HTR-8/SVneo (cell line): ENCODE measurements at regions not wholly inside any gene's neighbourhood (a gene's known extent, or its start where the extent isn't known, plus 50 kb on each side); places are given as distances from the start of the nearest gene placed in this dataset.
"Not testable (repeated sequence)": the region's sequence is repeated elsewhere in the genome, so short reads cannot be mapped to it uniquely, and the experiment has no call there.

Source experiments
- DNase-seq: peaks from one replicate; pipeline ENCODE4 v3.0.0; 2011; ENCODE audit warnings: low spot score, mixed read lengths; ENCODE audit not compliant: insufficient read length
- FAIRE-seq: peaks from 2 replicates; lab custom pipeline; 2011; peaks lifted over from hg19 to GRCh38; lab: Jason Lieb, UNC

DNA sequence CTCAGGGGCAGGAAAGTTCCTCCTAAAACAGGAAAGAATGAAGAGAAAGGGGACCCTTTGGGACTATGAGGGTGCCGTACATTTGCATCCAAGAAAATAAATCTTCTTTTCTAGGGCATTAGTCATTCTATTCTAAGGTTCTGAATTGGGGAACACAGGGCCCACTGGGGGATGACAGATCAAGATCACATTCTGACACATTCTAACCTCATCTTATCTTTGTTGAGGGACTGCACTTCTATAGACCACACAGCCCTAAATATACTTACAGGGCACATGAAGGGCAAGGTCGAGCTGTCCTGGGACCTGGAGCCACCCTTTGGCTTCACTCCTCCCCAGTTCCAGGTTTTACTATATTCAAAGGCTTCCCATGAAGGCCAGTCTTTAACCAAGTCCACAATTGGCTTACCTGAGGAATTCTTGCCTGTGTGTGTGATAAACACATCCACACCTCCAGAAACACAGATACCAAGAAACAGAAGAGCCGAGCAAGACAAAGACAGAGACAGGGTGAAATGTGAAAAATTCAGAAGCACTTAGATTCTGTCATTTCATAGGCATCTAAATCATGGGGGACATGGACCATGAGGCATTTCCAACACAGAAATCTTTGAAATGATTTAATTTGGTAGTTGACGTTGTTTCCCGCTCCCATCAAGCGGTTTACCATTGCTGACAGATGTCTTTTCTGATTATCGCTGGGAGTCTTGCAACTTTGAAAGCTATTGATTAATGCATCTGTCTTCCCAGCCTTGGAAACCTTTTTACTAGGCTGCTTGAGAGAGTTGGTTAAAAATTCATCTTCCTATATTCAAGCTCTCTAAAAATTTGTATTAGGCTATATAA lies 75.8 kb downstream of the CCDC71L start:
- DNase-seq (no peak), FAIRE-seq (no peak)

DNA sequence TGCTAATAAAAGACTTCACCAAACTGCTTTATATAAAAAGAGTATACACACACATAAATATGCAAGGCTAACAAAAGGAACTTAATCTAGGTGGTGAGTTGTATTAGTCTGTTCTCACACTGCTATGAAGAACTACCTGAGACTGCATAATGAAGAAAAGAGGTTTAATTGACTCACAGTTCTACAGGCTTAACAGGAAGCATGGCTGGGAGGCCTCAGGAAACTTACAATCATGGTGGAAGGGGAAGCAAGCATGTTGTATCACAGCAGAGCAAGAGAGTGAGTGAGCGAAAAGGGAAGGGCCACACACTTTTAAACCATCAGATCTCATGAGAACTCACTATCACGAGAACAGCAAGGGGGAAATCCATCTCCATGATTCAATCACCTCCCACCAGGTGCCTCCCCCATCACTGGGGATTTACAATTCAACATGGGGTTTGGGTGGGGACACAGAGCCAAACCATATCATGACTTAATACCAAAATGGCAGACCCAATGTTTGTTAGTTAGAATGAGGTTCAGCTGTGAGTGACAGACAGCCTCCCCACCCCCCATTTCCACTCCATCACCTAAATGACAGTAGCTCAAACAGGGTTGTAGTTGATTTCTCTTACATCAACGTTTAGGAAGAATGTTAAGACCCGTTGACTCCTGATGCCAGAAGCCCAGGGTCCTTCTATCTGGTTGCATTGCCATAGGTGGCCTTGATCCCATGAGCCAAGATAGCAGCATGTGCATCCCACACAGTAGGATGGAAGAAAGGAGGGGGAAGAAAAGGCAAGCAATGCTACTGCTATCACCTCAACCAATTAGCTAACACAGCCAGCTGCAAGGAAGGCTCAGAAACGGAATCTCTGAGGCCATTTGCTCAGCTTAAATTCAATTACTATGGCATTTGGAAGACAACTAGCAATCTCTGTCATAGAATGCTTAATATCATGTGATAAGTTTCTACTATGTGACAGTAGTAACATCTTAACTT lies 77.0 kb downstream of the CCDC71L start:
- no peak for FAIRE-seq
- DNase-seq: no peak

DNA sequence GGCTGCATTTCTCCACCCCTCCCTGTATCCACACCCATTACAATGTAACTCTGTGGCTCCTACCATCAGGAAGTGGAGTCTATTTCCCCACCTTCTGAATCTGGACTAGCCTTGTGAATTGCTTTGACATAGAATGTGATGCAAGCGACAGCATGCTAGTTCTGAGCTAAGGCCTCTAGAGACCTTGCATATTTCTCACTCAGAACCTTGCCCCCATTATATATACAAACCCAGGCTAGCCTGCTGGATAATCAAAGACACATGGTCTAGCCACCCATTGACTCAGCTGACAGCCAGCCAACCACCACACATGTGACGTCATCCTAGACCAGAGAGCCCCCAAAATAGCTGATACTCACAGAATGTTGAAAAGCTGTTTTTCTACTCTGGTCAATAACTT lies 77.9 kb downstream of the CCDC71L start:
- no peak for FAIRE-seq
- no peak for DNase-seq

DNA sequence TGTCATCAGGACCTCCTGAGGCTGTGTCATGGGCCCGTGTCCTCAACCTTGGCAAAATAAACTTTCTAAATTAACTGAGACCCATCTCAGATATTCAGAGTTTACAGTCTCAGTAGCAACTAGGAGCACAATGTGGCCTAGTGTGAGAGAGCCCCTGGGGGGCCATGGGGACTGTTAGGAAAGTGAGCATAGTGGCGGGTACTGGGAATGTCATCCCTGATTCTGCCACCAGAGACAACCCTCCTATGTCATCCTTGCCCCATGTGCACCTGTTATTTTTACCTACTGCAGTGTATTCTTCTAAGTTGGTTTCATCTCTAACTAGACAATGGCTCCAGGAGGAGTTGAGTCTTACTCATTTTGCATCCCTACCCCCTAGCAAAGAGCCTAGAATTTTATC lies 78.6 kb downstream of the CCDC71L start:
- FAIRE-seq: no peak

DNA sequence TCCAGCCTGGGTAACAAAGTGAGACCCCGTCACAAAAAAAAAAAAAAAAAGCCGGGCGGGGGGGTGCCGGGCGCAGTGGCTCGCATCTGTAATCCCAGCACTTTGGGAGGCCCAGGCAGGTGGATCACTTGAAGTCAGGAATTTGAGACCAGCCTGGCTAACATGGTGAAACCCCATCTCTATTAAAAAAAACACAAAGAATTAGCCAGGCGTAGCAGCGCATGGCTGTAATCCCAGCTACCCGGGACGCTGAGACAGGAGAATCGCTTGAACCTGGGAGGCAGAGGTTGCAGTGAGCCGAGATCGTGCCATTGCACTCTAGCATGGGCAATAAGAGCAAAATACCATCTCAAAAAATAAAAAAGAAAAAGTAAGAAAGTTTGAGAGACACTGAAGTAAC lies 81.9 kb downstream of the CCDC71L start:
- FAIRE-seq, DNase-seq: not testable (repeated sequence)

More for the DNA sequence above, 78.6 kb downstream of the CCDC71L start:
- no peak for DNase-seq

DNA sequence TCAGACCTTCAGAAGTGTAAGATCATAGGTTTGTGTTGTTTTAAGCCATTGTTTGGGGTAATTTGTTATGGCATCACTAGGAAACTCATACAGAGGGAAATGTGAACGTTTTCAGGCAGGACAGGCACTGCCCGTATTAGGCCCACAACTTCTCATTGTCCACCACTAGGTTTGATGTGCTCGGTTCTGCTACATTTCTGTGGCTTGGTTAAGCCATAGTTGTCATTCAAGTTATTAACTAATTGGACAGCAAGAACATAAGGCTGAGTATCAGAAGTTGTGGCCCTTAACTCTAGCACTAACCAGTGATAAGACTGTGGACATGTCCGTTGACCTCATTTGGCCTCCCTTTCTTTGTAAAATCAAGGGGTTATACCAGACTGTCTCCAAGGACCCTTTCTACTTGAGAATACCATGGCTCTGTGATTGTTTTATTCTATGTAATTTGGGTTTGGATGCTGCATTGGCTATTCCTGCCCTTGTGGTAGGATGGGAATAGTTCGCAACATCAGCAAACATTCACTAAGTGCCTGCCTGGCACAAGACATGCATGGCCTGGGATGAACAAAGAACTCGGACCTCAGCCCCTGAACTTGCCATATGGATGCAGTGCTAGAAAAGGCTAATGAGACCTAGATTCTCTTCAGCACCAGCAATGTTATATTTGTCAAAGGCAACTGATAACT lies 85.7 kb downstream of the CCDC71L start:
- no peak for DNase-seq
- FAIRE-seq: no peak

DNA sequence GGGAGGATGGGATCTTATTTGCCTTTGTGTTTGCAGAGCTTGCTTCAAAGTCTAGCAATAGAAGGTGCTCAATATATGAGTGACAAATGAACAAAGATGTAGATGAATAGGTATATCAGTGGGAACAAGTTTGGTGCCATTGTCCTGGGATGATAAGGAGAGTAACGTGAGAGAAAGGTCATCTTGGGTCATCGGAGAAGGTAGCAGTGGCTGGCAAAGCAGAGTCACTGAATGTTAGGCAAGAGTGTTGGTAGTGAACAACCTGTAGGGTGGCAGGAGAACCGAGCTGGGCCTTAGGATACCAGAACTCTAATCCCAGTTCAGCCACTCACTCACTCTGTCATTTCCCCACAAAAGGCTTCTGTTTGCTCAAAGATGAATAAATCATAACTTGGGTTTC lies 87.2 kb downstream of the CCDC71L start:
- DNase-seq (no peak), FAIRE-seq (no peak)

DNA sequence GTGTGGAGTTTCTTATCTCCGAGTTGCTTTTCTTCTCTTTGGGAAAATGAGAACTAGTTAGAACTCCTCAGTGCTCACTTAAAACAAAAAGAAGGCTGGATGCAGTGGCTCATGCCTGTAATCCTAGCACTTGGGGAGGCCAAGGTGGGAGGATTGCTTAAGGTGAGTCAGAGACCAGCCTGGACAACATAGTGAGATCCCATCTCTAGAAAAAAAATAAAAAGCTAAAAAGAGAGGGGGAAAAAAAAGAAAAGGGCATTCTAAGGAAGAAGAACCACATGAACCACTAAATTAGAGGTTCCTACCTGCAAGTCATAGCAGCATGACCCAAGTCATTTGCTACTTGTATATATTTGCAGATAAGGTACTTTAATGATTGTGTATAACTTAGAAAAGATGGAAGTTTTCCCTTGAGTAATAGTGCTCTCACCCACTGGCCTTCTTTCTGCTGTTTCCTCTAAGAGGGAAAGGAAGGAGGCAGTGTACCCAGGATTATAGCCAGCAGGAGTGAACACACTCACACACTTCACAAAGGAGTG lies 87.8 kb downstream of the CCDC71L start:
- DNase-seq (no peak), FAIRE-seq (no peak)

DNA sequence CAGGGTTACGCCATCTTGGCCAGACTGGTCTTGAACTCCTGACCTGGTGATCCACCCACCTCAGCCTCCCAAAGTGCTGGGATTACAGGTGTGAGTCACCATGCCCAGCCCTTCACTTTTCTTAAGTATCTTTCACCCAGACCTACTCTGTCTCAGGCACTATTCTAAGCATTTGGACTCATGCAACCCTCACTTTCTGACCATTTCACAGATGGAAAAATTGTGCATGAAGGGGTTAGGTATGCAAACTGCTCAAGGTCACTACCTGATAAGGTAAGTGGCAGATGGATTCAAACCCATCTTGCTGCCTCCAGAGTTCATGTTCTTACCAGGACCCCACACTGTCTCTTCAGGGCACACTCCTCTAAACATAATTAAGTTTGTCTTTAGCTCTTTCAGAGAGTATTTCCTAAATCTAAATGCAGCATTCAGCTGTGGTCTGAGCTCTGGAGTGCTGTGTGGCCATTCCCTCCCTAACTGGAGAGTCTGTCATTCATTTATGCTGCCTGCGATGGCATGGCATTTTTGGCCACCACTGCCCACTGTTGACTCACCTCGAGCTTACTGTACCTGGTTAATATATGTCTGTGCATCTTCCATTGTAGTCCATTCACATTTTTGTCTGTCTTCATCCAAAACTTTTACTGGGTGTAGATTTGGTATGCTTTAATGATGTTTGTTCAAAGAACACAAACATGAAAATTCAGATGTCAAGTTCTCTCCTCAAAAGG lies 88.4 kb downstream of the CCDC71L start:
- FAIRE-seq: no peak
- no peak for DNase-seq

DNA sequence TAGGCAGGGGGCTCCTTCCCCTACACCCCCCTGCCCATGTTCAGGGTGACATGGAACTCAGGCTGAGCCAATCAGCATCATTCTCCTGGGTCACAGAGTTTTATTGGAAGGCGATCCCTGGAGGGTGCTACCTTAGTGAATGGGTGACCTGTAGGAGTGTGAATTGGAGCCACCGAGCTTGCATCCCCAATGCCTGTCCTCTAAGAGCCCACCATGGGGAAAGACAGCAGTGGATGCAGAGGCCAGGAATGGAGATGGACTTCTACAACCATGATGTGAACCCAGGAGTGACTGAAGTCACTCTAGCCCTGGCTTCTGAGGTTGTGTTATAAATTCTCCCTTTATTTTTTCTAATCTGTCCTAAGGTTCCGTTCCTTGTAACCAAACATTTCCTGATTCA lies 89.4 kb downstream of the CCDC71L start:
- FAIRE-seq: no peak

DNA sequence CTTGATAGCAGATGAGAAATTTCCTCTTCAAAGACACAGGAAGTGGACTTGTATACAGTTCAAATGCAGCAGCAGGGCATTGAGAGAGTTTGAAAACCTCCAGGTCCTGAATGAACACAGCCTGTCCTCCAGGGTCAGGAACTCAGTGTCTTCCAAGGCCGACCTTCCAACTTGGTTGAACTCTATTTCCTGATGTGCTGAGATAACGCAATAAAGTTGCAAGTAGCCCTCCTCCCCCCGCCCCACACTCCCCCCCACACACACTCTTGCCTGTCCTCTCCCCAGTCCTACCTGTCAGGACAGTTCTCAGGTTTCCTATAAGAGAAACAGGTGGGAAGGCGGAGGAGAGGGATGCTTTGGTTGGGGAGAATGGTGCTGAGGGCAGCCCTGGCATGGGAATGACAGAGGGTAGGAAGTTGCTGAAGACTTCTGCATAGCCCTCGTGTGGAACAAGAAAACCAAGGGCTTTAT lies 90.0 kb downstream of the CCDC71L start:
- FAIRE-seq (no peak), DNase-seq (no peak)

More for the DNA sequence above, 89.4 kb downstream of the CCDC71L start:
- no peak for DNase-seq

DNA sequence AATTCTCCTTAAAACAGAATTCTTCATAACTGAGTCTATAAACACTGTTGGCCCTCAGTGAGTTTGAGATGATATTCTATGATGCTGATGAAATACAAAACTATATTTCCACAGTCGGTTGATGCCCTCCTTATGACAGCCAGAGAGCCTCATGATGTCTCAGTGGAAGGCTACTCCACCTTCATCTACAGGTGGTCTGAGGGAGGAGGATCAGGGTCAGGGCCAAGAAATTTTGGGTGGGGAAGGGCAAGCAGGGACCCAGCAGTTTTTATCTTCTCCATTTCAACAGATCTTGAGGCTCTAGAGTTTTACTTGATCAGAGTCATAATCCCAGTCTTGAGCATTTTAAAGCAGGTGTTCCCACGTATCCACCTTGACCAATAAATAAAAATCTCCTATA lies 90.8 kb downstream of the CCDC71L start:
- DNase-seq: no peak
- no peak for FAIRE-seq

DNA sequence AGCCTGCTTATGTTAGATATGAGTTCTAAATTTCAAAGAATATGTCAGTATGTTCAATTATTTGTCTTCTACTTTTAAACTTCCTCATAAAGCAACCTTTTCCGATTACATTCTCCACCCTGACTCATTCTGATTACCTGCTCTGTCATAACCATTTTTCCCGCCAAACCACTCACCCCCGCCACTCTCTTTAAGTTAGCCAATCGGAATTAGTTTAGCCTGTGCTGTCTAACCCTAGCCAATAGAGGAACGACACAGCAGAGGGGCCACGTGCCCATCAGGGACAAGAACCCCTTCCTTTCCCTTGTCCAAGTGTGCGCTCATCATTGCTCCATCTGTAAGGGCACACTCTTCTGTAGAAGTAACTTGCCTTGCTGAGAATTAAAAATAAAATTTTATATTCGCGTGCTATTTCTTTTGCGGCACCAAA lies 91.4 kb downstream of the CCDC71L start:
- FAIRE-seq: no peak
- DNase-seq: no peak

DNA sequence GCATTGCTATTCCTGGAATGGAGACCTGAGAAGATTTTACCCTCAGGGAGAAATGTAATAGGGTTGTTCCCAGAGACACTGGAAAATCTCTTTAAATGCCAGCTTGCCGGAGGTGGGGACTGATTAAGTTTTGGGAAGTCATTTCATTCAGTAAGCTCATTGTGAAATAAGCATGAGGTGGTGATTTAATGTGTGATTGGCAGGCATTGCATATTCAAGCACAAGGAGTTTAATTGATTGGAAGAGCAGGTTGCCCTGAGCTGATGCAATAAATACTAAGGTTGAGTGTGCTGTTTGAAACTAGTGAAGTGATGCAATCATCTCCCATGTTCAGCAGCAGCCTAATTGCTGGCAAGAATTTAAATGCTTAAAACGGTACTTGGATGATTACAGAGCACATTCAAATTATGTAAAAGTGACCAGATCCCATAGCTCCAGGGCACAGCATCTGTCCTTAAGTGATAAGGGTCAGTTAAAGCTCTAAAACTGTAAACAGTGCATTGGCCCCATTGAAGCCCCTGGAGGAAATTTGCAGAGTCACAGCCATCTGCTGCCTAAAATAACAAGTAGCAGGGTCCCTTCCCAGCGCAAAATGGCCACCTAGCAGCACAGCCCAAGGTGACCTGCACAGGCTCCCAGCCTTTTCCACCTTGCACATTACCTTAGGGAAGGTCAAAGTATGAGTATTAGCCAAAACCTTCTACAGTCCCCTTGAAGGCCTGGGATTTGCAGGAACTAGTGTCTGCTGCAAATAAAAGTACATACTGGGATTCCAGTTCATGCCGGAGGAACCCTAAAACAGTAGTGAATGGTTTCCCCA lies 92.1 kb downstream of the CCDC71L start:
- FAIRE-seq: no peak
- peak; percentile 45 for DNase-seq

DNA sequence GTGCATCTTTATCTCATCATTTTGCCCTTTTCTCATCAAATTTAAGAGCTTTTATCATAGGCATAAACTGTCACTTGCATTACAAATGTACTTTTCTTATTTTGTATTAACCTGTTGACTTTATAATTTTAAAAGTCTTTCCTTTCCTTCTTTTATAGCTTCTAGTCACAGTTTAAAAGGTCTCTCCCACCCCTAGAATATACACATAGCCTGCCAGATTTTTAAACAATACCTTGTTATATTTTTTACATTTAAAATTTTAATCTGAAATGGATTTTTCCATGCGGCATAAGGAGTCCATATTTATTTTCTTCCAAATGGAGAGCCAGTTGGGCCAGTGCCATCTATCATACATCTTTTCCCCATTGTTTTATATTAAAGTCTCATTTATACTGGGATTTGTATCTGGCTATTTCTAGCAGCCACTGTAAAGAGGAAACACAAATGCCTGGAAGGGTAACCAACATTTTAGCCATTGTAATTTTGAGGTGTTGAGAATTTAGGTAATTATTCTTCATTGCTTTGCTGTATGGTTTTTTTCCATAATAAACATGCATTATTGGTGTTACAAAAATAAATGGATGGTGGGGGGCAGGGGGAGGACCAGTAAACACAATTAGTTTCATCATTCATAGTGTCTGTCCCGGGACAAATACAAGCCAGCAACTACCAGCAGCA lies 92.8 kb downstream of the CCDC71L start:
- FAIRE-seq: no peak
- DNase-seq: no peak

DNA sequence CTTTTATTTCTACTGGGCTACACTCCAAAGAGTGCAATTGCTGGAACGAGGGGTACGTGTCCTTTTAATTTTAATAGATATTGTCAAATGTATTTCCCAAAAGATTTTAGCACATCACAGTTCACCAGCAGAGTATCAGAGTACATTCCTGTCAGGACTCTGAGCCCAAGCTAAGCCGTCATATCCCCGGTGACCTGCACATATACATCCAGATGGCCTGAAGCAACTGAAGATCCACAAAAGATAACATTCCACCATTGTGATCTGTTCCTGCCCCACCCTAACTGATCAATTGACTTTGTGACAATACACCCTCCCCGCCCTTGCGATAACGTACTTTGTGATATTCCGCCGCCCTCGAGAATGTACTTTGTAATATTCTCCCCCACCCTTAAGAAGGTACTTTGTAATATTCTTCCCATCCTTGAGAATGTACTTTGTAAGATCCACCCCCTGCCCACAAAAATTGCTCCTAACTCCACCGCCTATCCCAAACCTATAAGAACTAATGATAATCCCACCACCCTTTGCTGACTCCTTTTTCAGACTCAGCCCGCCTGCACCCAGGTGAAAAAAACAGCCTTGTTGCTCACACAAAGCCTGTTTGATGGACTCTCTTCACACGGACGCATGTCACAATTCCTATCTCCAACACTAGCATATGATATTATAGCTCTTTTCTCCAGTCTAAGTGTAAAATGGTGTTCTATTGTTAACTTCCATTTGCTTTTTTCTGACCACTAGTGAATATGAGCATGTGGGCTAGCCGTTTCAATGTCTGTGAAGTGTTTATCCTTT lies 93.6 kb downstream of the CCDC71L start:
- not testable (repeated sequence) for DNase-seq, FAIRE-seq

DNA sequence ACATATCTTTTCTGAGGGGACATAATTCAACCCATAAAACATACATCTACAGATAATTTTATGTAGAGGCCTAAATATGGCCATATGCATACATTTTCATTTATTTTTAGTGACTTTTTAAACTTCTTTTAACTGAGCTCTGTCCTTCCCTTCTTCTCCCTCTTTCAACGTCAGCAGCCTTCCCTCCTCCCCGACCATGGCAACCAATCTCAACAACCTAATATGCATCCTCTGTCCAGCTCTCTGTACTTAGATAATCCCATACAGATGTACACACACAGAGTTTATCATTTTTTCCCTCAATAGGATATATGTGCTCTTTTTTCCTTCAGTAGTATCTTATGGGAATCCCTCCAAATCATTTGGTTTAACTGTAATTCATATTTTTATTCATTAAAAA lies 94.3 kb downstream of the CCDC71L start:
- DNase-seq (no peak), FAIRE-seq (no peak)
